KOPT-K1 (cell line): ENCODE measurements at regions not wholly inside any gene's neighbourhood (a gene's known extent, or its start where the extent isn't known, plus 50 kb on each side); places are given as distances from the start of the nearest gene placed in this dataset.

Experiments used
- H3K27ac ChIP-seq: fragments of 200-600 bp; sonication (generic); 2 replicates; pipeline ENCODE4 v1.5.1; 2016; ENCODE audit warnings: antibody characterized with exemption, mild to moderate bottlenecking, low read depth, low read length; ENCODE audit not compliant: poor library complexity, severe bottlenecking
- H3K36me3 ChIP-seq: fragments of 200-600 bp; sonication (generic); 2 replicates; pipeline ENCODE4 v1.5.1; 2017; ENCODE audit warnings: antibody characterized with exemption, mild to moderate bottlenecking, low read length, moderate library complexity; ENCODE audit not compliant: insufficient read depth
- H3K9me3 ChIP-seq: fragments of 200-600 bp; sonication (generic); 2 replicates; pipeline ENCODE4 v1.5.1; 2017; ENCODE audit warnings: antibody characterized with exemption, low read length, mild to moderate bottlenecking; ENCODE audit not compliant: insufficient read depth, poor library complexity, severe bottlenecking

DNA sequence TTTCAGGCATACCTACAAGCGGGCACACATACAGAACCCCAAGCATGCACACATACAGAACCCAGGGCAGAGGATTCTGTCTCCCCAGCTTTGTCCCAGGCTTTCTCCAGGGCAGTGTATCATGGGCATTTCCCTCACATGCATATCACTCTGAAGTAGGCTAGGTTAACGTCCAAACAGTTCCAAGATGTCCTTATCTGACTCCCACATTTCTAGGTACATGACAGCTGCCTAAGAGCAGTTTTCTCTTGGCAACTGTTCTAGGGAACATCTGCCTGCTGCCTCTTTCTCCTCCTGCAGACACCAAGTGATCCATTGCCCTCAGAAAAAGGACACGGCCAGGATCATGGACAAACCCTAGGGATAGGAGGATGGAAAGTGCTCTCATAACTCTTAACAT lies 84.9 kb upstream of the NR3C1 start:
- H3K36me3 ChIP-seq = no peaks in the 10 kb centered on the region
- H3K27ac ChIP-seq = no peak overlapping the region
- no peaks in the 10 kb centered on the region for H3K9me3 ChIP-seq

- Histone ChIP-seq H3K36me3 (no peaks in the 10 kb centered on the region), H3K27ac (no peak overlapping the region), H3K9me3 (no peaks in the 10 kb centered on the region)
Observed at GRCh38 chr5:143484601-143485000, 81.1 kb upstream of the NR3C1 start.

- H3K27ac ChIP-seq = no peak overlapping the region
- H3K36me3 ChIP-seq = no peaks in the 10 kb centered on the region
- no peaks in the 10 kb centered on the region for H3K9me3 ChIP-seq
Observed at GRCh38 chr5:143481697-143482531, 78.4 kb upstream of the NR3C1 start.

GRCh38 chr5:143480001-143480400 lies 76.5 kb upstream of the NR3C1 start:
- Histone ChIP-seq H3K9me3 (no peaks in the 10 kb centered on the region), H3K36me3 (no peaks in the 10 kb centered on the region), H3K27ac (no peak overlapping the region)

- no peaks in the 10 kb centered on the region for H3K36me3 ChIP-seq
- H3K9me3 ChIP-seq = no peaks in the 10 kb centered on the region
- H3K27ac ChIP-seq = no peak overlapping the region
Observed at GRCh38 chr5:143479394-143479793, 75.9 kb upstream of the NR3C1 start.

DNA sequence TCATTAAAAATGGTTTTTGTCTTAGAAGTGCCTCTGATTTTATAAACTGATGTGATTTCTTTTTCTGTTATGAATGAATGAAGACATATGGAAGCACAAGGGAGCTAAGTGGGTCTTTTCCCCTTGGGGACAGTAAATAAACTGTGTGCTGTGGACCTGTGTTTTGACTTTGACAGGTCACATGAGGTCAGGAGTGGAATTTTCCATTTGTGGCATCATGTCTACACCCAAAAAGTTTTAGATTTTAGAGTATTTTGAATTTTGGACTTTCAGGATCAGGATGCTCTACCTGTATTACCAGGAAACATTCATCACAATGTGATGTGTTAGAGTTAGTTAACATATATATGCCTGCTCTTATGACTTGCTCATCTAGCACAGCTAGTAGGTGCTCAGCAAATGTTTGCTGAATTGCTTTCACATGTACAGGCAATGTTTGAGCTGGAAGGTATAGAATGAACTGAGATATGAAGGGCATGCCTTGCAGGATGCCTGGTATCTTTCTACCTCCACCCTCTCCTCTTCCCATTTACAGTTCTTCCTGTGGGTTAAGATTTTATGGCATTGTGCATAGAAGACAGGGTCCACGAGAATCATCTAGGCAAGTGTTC lies 73.2 kb upstream of the NR3C1 start:
- Histone ChIP-seq H3K36me3 (no peaks in the 10 kb centered on the region), H3K27ac (no peak overlapping the region), H3K9me3 (no peaks in the 10 kb centered on the region)

- Histone ChIP-seq H3K27ac (no peak overlapping the region), H3K9me3 (no peaks in the 10 kb centered on the region), H3K36me3 (no peaks in the 10 kb centered on the region)
Observed at GRCh38 chr5:143474616-143475015, 71.1 kb upstream of the NR3C1 start.

- Histone ChIP-seq H3K36me3 (no peaks in the 10 kb centered on the region), H3K9me3 (no peaks in the 10 kb centered on the region), H3K27ac (no peak overlapping the region)
Observed at GRCh38 chr5:143473481-143473880, 70.0 kb upstream of the NR3C1 start.

DNA sequence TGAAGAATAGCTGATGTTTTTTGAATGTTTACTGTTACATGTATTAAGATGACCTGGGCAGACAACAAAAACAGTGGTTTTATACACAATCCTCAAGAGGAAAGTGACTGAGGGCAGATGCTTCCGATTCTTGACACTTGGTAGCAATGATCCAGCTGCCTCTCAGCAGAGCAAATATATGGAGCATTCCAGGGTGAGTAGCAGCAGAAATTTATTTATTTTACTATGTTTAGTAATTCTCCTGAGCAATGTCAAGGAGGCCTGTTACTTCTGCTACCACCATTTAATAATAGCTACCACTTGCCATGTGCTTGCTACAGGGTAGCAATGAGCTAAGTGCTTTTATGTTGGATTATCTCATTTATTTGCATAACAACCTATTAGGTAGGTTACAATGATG lies 69.1 kb upstream of the NR3C1 start:
- no peaks in the 10 kb centered on the region for H3K36me3 ChIP-seq
- H3K27ac ChIP-seq = no peak overlapping the region
- H3K9me3 ChIP-seq = no peaks in the 10 kb centered on the region

GRCh38 chr5:143471666-143472464 lies 68.4 kb upstream of the NR3C1 start:
- no peak overlapping the region for H3K27ac ChIP-seq

DNA sequence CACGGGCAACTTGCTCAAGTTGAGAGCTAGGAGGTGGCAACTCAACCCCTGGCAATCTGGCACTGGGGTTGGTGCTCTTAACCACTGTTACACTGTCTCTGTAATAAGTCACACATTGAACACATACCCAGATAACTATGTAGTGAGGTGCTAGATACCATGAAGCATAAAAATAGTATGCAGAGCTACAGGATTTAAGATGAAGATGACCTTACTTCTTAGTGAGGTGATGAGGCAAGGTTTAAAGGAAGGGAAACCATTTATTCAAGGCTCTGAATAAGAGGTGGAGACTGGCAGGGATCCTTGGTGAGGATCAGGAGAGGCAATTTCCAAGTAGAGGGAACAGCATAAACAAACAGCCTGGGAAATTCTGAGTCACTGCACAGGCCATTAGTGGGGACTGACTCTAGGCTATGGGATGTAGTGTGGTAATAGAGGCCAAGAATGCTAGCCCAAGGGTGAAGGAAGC lies 67.6 kb upstream of the NR3C1 start:
- Histone ChIP-seq H3K36me3 (no peaks in the 10 kb centered on the region), H3K9me3 (no peaks in the 10 kb centered on the region), H3K27ac (no peak overlapping the region)

More at GRCh38 chr5:143471666-143472464, 68.4 kb upstream of the NR3C1 start:
- Histone ChIP-seq H3K36me3 (no peaks in the 10 kb centered on the region), H3K9me3 (no peaks in the 10 kb centered on the region)

DNA sequence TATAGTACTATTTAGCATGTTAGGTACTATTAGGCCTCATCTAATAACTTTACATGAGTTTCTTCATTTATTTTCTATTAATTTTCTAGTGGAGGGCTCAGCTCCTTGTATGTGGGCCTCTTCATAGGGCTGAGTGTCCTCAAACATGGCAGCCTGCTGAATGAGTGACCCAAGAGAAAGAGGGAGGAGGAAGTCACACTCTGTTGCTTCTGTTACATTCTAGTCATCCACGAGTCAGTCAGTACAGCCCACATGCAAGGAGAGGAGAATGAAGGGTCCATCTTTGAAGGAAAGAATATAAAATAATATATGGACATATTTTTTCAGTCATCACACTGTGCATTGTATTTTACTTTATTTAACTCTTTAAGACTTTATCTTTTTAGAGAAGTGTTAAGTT lies 66.6 kb upstream of the NR3C1 start:
- Histone ChIP-seq H3K36me3 (no peaks in the 10 kb centered on the region), H3K9me3 (no peaks in the 10 kb centered on the region), H3K27ac (no peak overlapping the region)

DNA sequence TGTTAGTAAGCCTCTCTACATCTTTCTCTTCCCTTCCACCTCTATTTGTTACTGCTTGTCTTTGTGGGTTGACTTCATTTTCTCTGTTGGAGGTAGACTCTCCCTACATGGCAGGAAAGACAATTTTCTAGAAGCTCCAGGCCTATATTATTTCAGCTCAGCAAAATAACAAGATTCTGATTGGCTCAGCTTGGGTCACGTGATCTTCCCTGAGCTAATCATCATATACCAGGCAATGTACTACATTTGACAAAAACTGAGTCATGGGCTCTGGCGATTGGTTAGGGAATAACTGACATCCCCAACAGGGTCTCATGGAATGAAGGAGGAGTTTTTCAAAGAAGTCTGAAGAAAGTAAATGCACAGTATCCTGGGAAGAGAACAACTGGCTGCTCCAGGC lies 65.6 kb upstream of the NR3C1 start:
- H3K9me3 ChIP-seq = no peaks in the 10 kb centered on the region
- no peak overlapping the region for H3K27ac ChIP-seq
- H3K36me3 ChIP-seq = no peaks in the 10 kb centered on the region

DNA sequence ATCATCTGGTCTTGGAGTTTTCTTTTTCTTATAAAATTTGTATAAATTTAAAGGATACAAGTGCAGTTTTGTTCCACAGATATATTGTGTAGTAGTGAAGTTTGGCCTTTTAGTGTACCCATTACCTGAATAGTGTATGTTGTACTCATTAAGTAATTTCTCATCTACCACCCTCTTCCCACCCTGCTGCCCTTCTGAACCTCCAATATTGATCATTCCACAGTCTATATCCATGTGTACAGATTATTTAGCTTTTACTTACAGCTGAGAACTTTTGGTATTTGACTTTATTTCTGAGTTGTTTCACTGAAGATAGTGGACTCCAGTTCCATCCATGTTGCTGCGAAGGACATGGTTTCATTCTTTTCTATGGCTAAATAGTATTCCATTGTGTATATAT lies 63.1 kb upstream of the NR3C1 start:
- Histone ChIP-seq H3K36me3 (no peaks in the 10 kb centered on the region), H3K9me3 (no peaks in the 10 kb centered on the region)

DNA sequence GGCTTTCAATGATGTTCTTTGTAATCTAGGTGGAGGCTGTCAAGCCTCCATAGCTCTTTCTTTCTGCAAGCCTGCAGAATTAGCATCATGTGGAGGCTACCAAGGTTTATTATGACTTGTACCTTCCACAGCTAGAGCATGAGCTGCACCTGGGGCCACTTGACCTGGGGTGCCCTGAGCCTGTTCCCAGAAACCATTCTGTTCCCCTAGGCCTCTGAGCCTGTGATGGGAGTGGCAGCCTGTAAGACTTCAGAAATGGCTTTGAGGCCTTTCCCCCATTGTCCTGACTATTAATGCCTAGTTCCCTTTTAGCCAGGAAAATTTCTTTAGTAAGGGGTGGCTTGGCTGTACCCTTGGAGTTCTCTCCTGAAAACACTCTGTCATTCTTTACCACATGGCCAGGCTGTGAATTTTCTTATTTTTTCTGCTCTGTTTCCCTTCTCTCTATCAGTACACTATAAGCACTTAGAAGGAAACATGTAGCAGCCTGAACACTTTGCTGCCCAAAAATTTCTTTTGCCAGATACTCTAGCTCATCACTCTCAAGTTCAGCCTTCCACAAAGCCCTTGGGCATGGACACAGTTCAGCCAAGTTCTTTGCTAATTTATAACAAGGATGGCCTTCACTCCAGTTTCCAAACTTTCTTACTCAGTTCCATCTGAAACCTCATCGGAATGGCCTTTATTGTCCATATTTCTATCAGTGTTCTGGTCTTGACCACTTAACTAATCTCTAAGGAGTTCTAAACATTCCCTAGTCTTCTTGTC lies 61.4 kb upstream of the NR3C1 start:
- H3K36me3 ChIP-seq = no peaks in the 10 kb centered on the region
- H3K27ac ChIP-seq = no peak overlapping the region
- H3K9me3 ChIP-seq = no peaks in the 10 kb centered on the region

More for the DNA sequence above, 63.1 kb upstream of the NR3C1 start:
- no peak overlapping the region for H3K27ac ChIP-seq
